ENCODE measurements at regions not wholly inside any gene's neighbourhood (a gene's known extent, or its start where the extent isn't known, plus 50 kb on each side); places are given as distances from the start of the nearest gene placed in this dataset.

DNA sequence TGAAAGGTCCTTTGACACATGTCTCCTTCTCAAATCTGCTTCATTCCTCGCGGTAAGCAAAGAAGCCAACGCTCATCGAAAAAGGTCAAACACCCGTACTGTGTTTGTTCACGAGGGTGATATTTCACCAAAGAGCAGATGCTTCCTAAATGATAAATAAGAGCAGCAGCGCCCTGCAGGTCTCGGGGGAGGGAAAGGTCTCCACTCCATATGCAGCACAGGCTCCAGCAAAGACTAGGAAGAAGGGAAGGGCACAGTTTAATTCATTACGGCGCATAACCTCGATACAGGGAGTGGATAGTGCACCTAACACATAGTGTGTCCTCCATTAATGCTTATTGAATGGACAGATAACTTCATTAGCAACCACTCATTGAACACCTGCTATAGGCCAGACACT, 593.3 kb downstream of the CDK5RAP2 start:
- TF ChIP-seq, protein P1, sequence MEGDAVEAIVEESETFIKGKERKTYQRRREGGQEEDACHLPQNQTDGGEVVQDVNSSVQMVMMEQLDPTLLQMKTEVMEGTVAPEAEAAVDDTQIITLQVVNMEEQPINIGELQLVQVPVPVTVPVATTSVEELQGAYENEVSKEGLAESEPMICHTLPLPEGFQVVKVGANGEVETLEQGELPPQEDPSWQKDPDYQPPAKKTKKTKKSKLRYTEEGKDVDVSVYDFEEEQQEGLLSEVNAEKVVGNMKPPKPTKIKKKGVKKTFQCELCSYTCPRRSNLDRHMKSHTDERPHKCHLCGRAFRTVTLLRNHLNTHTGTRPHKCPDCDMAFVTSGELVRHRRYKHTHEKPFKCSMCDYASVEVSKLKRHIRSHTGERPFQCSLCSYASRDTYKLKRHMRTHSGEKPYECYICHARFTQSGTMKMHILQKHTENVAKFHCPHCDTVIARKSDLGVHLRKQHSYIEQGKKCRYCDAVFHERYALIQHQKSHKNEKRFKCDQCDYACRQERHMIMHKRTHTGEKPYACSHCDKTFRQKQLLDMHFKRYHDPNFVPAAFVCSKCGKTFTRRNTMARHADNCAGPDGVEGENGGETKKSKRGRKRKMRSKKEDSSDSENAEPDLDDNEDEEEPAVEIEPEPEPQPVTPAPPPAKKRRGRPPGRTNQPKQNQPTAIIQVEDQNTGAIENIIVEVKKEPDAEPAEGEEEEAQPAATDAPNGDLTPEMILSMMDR (IDR thresholded peaks at IDR 0.05): no peak
- no peak for TF ChIP-seq POLR2A (IDR thresholded peaks at IDR 0.05)
